Heart right ventricle (tissue), 16 donors: ENCODE measurements at regions not wholly inside any gene's neighbourhood (a gene's known extent, or its start where the extent isn't known, plus 50 kb on each side); places are given as distances from the start of the nearest gene placed in this dataset.
A peak's percentile ranks its signal among the peaks of the same experiment; 100 is the strongest.

ENCODE experiments used
- ATAC-seq, 8 donors: fragments of 200-7000 bp; cut with Tn5 transposase; one replicate each; pipeline ENCODE4 v1.9.1; 2020; ENCODE audit warnings: mild to moderate bottlenecking in 8 of 8, moderate library complexity in 8 of 8, moderate number of reproducible peaks in 1 of 8
- DNase-seq, 2 donors: peaks; one replicate each; pipeline ENCODE4 v3.0.0-alpha.2; 2020
- H3K27ac ChIP-seq, 10 donors: fragments of 200-600 bp; sonication (generic) in 2 of 10; one replicate each; pipeline versions ENCODE4 v1.5.0 to v1.8.0; 2020 to 2022; ENCODE audit warnings: mild to moderate bottlenecking in 3 of 10
- H3K27me3 ChIP-seq, 7 donors: fragments of 200-600 bp; one replicate each; pipeline ENCODE4 v1.8.0; 2021 to 2022; ENCODE audit warnings: mild to moderate bottlenecking in 2 of 7
- H3K36me3 ChIP-seq, 9 donors: fragments of 200-600 bp; sonication (generic) in 1 of 9; one replicate each; pipeline versions ENCODE4 v1.5.0 to v1.8.0; 2020 to 2022; ENCODE audit warnings: mild to moderate bottlenecking in 2 of 9
- H3K4me1 ChIP-seq, 9 donors: fragments of 200-600 bp; sonication (generic) in 1 of 9; one replicate each; pipeline versions ENCODE4 v1.5.0 to v1.8.0; 2020 to 2022; ENCODE audit warnings: mild to moderate bottlenecking in 4 of 9
- H3K4me3 ChIP-seq, 10 donors: fragments of 200-600 bp; sonication (generic) in 2 of 10; one replicate each; pipeline versions ENCODE4 v1.5.0 to v1.8.0; 2020 to 2022; ENCODE audit warnings: mild to moderate bottlenecking in 7 of 10, moderate library complexity in 2 of 10
- H3K9me3 ChIP-seq, 11 donors: fragments of 200-600 bp in 10 of 11; sonication (generic) in 2 of 11; one replicate each; pipeline versions ENCODE4 v1.5.0 to v1.8.0; 2013 to 2022; ENCODE audit warnings: mild to moderate bottlenecking in 2 of 11, control low read depth in 1 of 11, moderate library complexity in 1 of 11
- WGBS, 2 donors: extraction: QIAGEN DNeasy Blood & Tissue Kit; methylation state at CpG; one replicate each; pipeline ENCODE4 v1.1.7; 2013; ENCODE audit warnings: inconsistent platforms in 1 of 2; 5-methylcytosine and 5-hydroxymethylcytosine counted together
- intact Hi-C, 10 donors: fragments of 100-400 bp; cut with DNase I; formaldehyde crosslinking; loops; one replicate each; pipeline versions ENCODE4 v1.11.1 to v1.14.2; 2022
- TF ChIP-seq, protein P1 (sequence below), 9 donors: fragments of 200-600 bp; sonication (generic) in 2 of 9; IDR thresholded peaks; one replicate each; pipeline versions ENCODE4 v1.5.0 to v1.8.0; 2021 to 2022; ENCODE audit warnings: antibody characterized with exemption in 9 of 9, mild to moderate bottlenecking in 5 of 9, moderate library complexity in 1 of 9
- donor health status: Arrhythmogenic right ventricular cardiomyopathy.
- donor health status: ischemic (EF 13 %, LVEDD 7.1; RV severe dilation, severe dysfunction).
- donor health status: healthy with polysubstance abuse.
- donor health status: DM: no; HTN: yes; CAD: no.
- donor health status: DM: no; HTN: no; CAD: no.
- donor health status: ischemic (EF 25% LVEDD 6.9; RV normal size, moderate dysfunction).
- donor health status: ischemic (EF 25% LVEDD 5.7; RV mildly dilated, moderate dysfunction).
- donor health status: healthy.
- donor health status: DM: yes; HTN: yes; CAD: no.
- donor health status: Ischemic cardiomyopathy.
- donor health status: ischemic (EF 35%, LVEDD 5.7; RV mildly dilated, moderate dysfunction).
- donor health status: nonischemic (EF 11% LVEDD 7.7; RV severe dilation, severe dysfunction).
- donor health status: DM: yes; HTN: yes; CAD: no.
- donor health status: PGD.
- donor health status: ischemic (EF 29% LVEDD 5.4; RV normal size, mild dysfunction).
- donor health status: nonischemic (EF 23%, LVEDD 6.1; RV moderate dilation, normal function).

GRCh38 chr16:85194307-85195270 is 82.3 kb upstream of the CIBAR2 start:
- DNase-seq (no peak), ATAC-seq (no peak)
- TF ChIP-seq, protein P1, sequence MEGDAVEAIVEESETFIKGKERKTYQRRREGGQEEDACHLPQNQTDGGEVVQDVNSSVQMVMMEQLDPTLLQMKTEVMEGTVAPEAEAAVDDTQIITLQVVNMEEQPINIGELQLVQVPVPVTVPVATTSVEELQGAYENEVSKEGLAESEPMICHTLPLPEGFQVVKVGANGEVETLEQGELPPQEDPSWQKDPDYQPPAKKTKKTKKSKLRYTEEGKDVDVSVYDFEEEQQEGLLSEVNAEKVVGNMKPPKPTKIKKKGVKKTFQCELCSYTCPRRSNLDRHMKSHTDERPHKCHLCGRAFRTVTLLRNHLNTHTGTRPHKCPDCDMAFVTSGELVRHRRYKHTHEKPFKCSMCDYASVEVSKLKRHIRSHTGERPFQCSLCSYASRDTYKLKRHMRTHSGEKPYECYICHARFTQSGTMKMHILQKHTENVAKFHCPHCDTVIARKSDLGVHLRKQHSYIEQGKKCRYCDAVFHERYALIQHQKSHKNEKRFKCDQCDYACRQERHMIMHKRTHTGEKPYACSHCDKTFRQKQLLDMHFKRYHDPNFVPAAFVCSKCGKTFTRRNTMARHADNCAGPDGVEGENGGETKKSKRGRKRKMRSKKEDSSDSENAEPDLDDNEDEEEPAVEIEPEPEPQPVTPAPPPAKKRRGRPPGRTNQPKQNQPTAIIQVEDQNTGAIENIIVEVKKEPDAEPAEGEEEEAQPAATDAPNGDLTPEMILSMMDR (IDR thresholded peaks at IDR 0.05) = no peak
- Histone ChIP-seq H3K27ac (no peak overlapping the region), H3K27me3 (no peaks in the 10 kb centered on the region), H3K36me3 (no peaks in the 10 kb centered on the region), H3K4me3 (no peak overlapping the region), H3K4me1 (peaks cover 0 to 59% (median 19%) of the 10 kb centered on the region in 9 donors), H3K9me3 (peaks cover 0 to 14% (median 9%) of the 10 kb centered on the region in 11 donors)
- intact Hi-C loops = no loop called here
- 94 to 95% methylated on average over 15 of the region's 15 CpGs for WGBS, 2 donors

GRCh38 chr16:85195271-85195647 is 83.0 kb upstream of the CIBAR2 start:
- Histone ChIP-seq H3K9me3 (peaks cover 0 to 7% (median 3%) of the 10 kb centered on the region in 11 donors), H3K27ac (no peak overlapping the region), H3K36me3 (no peaks in the 10 kb centered on the region), H3K4me3 (no peak overlapping the region), H3K27me3 (no peaks in the 10 kb centered on the region), H3K4me1 (peaks cover 0 to 65% (median 24%) of the 10 kb centered on the region in 9 donors)
- no peak for ATAC-seq
- TF ChIP-seq, protein P1 (IDR thresholded peaks at IDR 0.05) = no peak
- no peak for DNase-seq
- intact Hi-C loops = no loop called here
- WGBS, 2 donors = 88% methylated on average over 8 of the region's 8 CpGs

- H3K4me1 ChIP-seq = peaks cover 0 to 60% (median 24%) of the 10 kb centered on the region in 9 donors
- intact Hi-C loops = no loop called here
- peak overlapping the region in 8 of 10 donors; percentile 42 to 75 (median 64) for H3K27ac ChIP-seq
- DNase-seq (no peak), ATAC-seq (peak; percentile 23 to 76 (median 68))
- no peak overlapping the region for H3K4me3 ChIP-seq
- no peaks in the 10 kb centered on the region for H3K27me3 ChIP-seq
- no peaks in the 10 kb centered on the region for H3K36me3 ChIP-seq
- 57 to 62% methylated on average over 22 of the region's 22 CpGs for WGBS, 2 donors
- no peaks in the 10 kb centered on the region for H3K9me3 ChIP-seq
- TF ChIP-seq, protein P1 (IDR thresholded peaks at IDR 0.05) = no peak
These were observed 83.9 kb upstream of the CIBAR2 start for GRCh38 chr16:85195900-85196772.

- TF ChIP-seq, protein P1 (IDR thresholded peaks at IDR 0.05) = no peak
- H3K27ac ChIP-seq = peak overlapping the region in 8 of 10 donors; percentile 42 to 75 (median 64)
- intact Hi-C loops = no loop called here
- WGBS, 2 donors = 91 to 92% methylated on average over 13 of the region's 13 CpGs
- no peaks in the 10 kb centered on the region for H3K36me3 ChIP-seq
- DNase-seq (no peak), ATAC-seq (no peak)
- no peaks in the 10 kb centered on the region for H3K9me3 ChIP-seq
- H3K4me1 ChIP-seq = peaks cover 0 to 66% (median 26%) of the 10 kb centered on the region in 9 donors
- H3K27me3 ChIP-seq = no peaks in the 10 kb centered on the region
- H3K4me3 ChIP-seq = no peak overlapping the region
These were observed 84.7 kb upstream of the CIBAR2 start for GRCh38 chr16:85196976-85197375.
